DMS114 treated with DMSO at 0.1 percent for 48 hours (cell line): ENCODE measurements at regions not wholly inside any gene's neighbourhood (a gene's known extent, or its start where the extent isn't known, plus 50 kb on each side); places are given as distances from the start of the nearest gene placed in this dataset.
A peak's percentile ranks its signal among the peaks of the same experiment; 100 is the strongest.
"Not testable (repeated sequence)": the region's sequence is repeated elsewhere in the genome, so short reads cannot be mapped to it uniquely, and the experiment has no call there.

Experiments used
- DNase-seq: peaks from one replicate; lab custom pipeline; 2025; ENCODE audit not compliant: unreplicated experiment; lab: John Stamatoyannopoulos, UW

GRCh38 chr10:42187501-42188195 lies 450.7 kb downstream of the ZNF33B start:
- DNase-seq: not testable (repeated sequence)

GRCh38 chr10:42177793-42178689 lies 460.3 kb downstream of the ZNF33B start:
- DNase-seq: peak; percentile 37

DNA sequence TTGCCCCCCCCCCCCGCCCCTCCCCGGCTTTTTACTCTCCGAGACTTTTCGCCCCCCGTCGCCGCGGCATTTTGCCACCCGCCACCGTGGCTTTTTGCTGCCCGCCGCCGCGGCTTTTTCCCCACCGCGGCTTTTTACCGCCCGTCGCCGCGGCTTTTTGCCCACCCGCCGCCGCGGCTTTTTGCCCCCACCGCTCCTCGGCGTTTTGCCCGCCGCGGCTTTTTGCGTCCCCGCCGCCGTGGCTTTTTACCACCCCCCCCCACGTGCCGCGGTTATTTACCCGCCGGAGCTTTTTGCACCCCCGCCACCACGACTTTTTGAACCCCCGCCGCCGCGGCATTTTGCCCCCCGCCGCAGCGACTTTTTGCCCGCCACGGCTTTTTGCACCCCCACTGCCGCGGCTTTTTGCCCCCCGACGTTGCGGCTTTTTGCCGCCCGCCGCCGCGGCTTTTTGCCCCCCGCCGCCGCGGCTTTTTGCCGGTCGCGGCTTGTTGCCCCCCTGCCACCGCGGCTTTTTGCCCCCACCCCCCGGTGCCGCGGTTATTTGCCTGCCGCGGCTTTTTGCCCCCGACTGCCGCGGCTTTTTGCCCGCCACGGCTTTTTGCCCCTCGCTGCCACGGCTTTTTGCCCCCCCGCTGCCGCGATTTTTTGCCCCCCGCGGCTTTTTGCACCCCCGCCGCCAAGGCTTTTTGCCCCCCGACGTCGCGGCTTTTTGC lies 461.1 kb downstream of the ZNF33B start:
- DNase-seq: no peak

DNA sequence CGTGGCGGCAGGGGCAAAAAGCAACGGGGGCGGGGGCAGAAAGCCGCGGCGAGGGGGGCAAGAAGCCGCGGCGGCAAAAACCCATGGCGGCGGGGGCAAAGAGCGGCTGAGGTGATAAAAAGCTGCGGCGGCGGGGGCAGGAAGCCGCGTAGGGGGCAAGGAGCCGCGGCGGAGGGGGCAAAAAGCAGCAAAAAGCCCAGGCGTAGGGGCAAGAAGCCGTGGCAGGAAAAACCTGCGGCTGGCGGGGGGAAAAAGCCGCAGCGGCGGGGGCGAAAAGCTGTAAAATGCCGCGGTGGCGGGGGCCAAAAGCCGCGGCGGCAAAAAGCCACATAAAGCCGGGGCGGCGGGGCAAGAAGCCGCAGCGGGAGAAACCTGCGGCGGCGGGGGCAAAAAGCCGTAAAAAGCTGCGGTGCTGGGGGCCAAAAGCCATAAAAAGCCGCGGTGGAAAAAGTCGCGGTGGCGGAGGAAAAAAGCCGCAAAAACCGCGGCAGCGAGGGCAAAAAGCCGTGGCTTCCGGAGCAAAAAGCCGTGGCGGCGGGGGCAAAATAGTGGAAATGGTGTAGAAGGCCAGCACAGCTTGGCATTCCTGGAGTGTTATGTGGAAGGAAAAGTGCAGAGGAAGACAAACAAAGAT lies 487.8 kb downstream of the ZNF33B start:
- no peak for DNase-seq

- DNase-seq: no peak
Measured at GRCh38 chr10:42149722-42150427, 488.5 kb downstream of the ZNF33B start.

- no peak for DNase-seq
Measured at GRCh38 chr10:42149027-42149700, 489.2 kb downstream of the ZNF33B start.

- not testable (repeated sequence) for DNase-seq
Measured at GRCh38 chr10:42146165-42146564, 492.2 kb downstream of the ZNF33B start.

GRCh38 chr10:42138023-42138422 lies 500.3 kb downstream of the ZNF33B start:
- DNase-seq: not testable (repeated sequence)

GRCh38 chr10:42113158-42113450 lies 525.3 kb downstream of the ZNF33B start:
- no peak for DNase-seq

DNA sequence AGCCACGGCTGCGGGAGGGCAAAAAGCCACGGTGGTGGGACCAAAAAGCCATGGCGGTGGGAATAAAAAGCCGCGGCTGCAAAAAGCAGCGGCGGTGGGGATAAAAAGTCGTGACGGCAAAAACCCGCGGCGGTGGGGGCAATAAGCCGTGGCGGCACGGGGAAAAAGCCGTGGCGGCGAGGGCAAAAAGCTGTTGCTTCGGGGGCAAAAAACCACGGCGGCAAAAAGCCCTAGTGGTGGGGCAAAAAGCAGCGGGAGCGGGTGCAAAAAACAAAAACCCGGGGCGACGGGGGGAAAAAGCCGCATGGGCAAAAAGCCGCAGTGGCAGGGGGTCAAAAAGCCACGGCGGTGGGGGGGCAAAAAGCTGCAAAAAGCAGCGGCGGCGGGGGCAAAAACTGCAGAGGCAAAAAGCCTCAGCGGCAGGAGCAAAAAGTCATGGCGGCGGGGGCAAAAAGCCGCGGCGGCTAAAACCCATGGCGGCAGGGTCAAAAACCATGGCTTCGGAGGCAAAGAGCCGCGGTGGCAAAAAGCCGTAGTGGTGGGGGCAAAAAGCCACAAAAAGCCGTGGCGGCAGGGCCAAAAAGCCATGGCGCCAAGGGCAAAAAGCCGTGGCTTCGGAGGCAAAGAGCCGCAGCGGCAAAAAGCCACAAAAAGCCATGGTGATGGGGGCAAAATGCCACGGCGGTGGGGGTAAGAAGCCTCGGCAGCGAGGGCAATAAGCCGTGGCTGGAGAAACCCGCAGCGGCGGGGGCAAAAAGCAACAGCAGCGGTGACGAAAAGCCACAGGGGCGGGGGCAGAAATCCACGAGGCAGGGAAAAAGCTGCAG lies 525.8 kb downstream of the ZNF33B start:
- no peak for DNase-seq

GRCh38 chr10:42111661-42112330 lies 526.6 kb downstream of the ZNF33B start:
- no peak for DNase-seq

- DNase-seq: no peak
Measured at GRCh38 chr10:42111076-42111475, 527.3 kb downstream of the ZNF33B start.
